HG03280 (cell line): ENCODE measurements at regions not wholly inside any gene's neighbourhood (a gene's known extent, or its start where the extent isn't known, plus 50 kb on each side); places are given as distances from the start of the nearest gene placed in this dataset.

Experiments used
- ATAC-seq: cut with Tn5 transposase; IDR thresholded peaks from one replicate; pipeline ENCODE4 v1.9.1; 2021; ENCODE audit warnings: mild to moderate bottlenecking, moderate library complexity; ENCODE audit not compliant: unreplicated experiment

- no peak for ATAC-seq
Observed at GRCh38 chr13:90766386-90766902, 581.0 kb upstream of the MIR17HG start.

GRCh38 chr13:90768116-90768515, 579.4 kb upstream of the MIR17HG start:
- ATAC-seq, result no peak

GRCh38 chr13:90769387-90769786, 578.1 kb upstream of the MIR17HG start:
- no peak for ATAC-seq

- no peak for ATAC-seq
Observed at GRCh38 chr13:90770334-90770733, 577.2 kb upstream of the MIR17HG start.

GRCh38 chr13:90773681-90774080, 573.8 kb upstream of the MIR17HG start:
- no peak for ATAC-seq

- ATAC-seq, result no peak
Observed at GRCh38 chr13:90776051-90776748, 571.3 kb upstream of the MIR17HG start.

- ATAC-seq, result no peak
Observed at GRCh38 chr13:90783273-90783672, 564.2 kb upstream of the MIR17HG start.

GRCh38 chr13:90787007-90787406, 560.5 kb upstream of the MIR17HG start:
- no peak for ATAC-seq

GRCh38 chr13:90792335-90792734, 555.2 kb upstream of the MIR17HG start:
- ATAC-seq, result no peak

GRCh38 chr13:90793261-90793820, 554.1 kb upstream of the MIR17HG start:
- ATAC-seq, result no peak

GRCh38 chr13:90796474-90796873, 551.0 kb upstream of the MIR17HG start:
- no peak for ATAC-seq

GRCh38 chr13:90797335-90797734, 550.2 kb upstream of the MIR17HG start:
- ATAC-seq, result no peak

- no peak for ATAC-seq
Observed at GRCh38 chr13:90798381-90798780, 549.1 kb upstream of the MIR17HG start.

- no peak for ATAC-seq
Observed at GRCh38 chr13:90800082-90800746, 547.3 kb upstream of the MIR17HG start.

- no peak for ATAC-seq
Observed at GRCh38 chr13:90801621-90802020, 545.9 kb upstream of the MIR17HG start.

- no peak for ATAC-seq
Observed at GRCh38 chr13:90803210-90803609, 544.3 kb upstream of the MIR17HG start.

- no peak for ATAC-seq
Observed at GRCh38 chr13:90806016-90806615, 541.4 kb upstream of the MIR17HG start.

- no peak for ATAC-seq
Observed at GRCh38 chr13:90806892-90807291, 540.6 kb upstream of the MIR17HG start.

GRCh38 chr13:90808838-90809237, 538.6 kb upstream of the MIR17HG start:
- ATAC-seq, result no peak

- no peak for ATAC-seq
Observed at GRCh38 chr13:90824032-90824431, 523.5 kb upstream of the MIR17HG start.

- ATAC-seq, result no peak
Observed at GRCh38 chr13:90826688-90827087, 520.8 kb upstream of the MIR17HG start.

- ATAC-seq, result no peak
Observed at GRCh38 chr13:90830782-90831181, 516.7 kb upstream of the MIR17HG start.
